Left lung (tissue), 4 donors: ENCODE measurements at regions not wholly inside any gene's neighbourhood (a gene's known extent, or its start where the extent isn't known, plus 50 kb on each side); places are given as distances from the start of the nearest gene placed in this dataset.

ENCODE experiments used
- ATAC-seq: fragments of 200-7000 bp; cut with Tn5 transposase; one replicate; pipeline ENCODE4 v1.9.1; 2020; ENCODE audit warnings: moderate library complexity
- DNase-seq, 4 donors: peaks; one replicate each; pipeline ENCODE4 v3.0.0-alpha.2; 2013 to 2020
- H3K27ac ChIP-seq, 2 donors: fragments of 200-600 bp; sonication (generic) in 1 of 2; one replicate each; pipeline versions ENCODE4 v1.5.0 to v1.8.0; 2020 to 2021
- H3K27me3 ChIP-seq, 2 donors: fragments of 200-600 bp; sonication (generic) in 1 of 2; one replicate each; pipeline versions ENCODE4 v1.5.0 to v1.8.0; 2020 to 2021
- H3K36me3 ChIP-seq, 2 donors: fragments of 200-600 bp; sonication (generic) in 1 of 2; one replicate each; pipeline versions ENCODE4 v1.5.0 to v1.8.0; 2020 to 2021
- H3K4me1 ChIP-seq, 2 donors: fragments of 200-600 bp; one replicate each; pipeline ENCODE4 v1.8.0; 2021
- H3K4me3 ChIP-seq, 2 donors: fragments of 200-600 bp; sonication (generic) in 1 of 2; one replicate each; pipeline versions ENCODE4 v1.5.0 to v1.8.0; 2020 to 2021; ENCODE audit warnings: mild to moderate bottlenecking in 1 of 2
- H3K9me3 ChIP-seq, 2 donors: fragments of 200-600 bp; sonication (generic) in 1 of 2; one replicate each; pipeline versions ENCODE4 v1.5.0 to v1.8.0; 2020 to 2021
- intact Hi-C, 2 donors: fragments of 100-400 bp; cut with DNase I; formaldehyde crosslinking; loops; one replicate each; pipeline versions ENCODE4 v1.11.2 to v1.14.2; 2022
- TF ChIP-seq, protein P1 (sequence below), 2 donors: fragments of 200-600 bp; sonication (generic) in 1 of 2; IDR thresholded peaks; one replicate each; pipeline versions ENCODE4 v1.5.0 to v1.8.0; 2021; ENCODE audit warnings: antibody characterized with exemption in 2 of 2
- donor health status: DM: no; HTN: yes; CAD: no.
- donor health status: DM: no; HTN: no; CAD: no.

DNA sequence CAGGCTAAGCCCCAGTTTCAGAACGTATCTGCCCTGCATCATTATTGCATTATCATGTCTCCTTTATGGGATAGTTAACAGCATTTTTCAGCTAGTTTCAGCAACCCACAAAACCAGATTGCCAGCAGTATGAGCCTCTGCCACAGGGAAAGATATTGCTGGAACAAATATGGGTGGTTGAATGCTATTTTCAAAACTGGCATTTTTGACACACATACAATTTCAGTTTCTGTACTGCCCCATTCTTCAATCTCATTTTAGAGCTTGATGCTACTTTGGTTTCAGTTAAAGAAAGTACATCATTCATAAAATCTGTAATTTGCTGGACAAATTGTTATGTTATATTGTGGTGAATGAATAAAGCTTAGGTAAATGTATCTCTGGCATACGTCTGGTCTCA lies 1037.5 kb downstream of the NAALADL2 start:
- ATAC-seq (no peak), DNase-seq (no peak)
- Histone ChIP-seq H3K27ac (no peak overlapping the region), H3K9me3 (peaks cover 0 to 10% of the 10 kb centered on the region in 2 donors), H3K36me3 (no peaks in the 10 kb centered on the region), H3K4me1 (no peaks in the 10 kb centered on the region), H3K4me3 (no peak overlapping the region), H3K27me3 (no peaks in the 10 kb centered on the region)
- TF ChIP-seq, protein P1, sequence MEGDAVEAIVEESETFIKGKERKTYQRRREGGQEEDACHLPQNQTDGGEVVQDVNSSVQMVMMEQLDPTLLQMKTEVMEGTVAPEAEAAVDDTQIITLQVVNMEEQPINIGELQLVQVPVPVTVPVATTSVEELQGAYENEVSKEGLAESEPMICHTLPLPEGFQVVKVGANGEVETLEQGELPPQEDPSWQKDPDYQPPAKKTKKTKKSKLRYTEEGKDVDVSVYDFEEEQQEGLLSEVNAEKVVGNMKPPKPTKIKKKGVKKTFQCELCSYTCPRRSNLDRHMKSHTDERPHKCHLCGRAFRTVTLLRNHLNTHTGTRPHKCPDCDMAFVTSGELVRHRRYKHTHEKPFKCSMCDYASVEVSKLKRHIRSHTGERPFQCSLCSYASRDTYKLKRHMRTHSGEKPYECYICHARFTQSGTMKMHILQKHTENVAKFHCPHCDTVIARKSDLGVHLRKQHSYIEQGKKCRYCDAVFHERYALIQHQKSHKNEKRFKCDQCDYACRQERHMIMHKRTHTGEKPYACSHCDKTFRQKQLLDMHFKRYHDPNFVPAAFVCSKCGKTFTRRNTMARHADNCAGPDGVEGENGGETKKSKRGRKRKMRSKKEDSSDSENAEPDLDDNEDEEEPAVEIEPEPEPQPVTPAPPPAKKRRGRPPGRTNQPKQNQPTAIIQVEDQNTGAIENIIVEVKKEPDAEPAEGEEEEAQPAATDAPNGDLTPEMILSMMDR (IDR thresholded peaks at IDR 0.05): no peak
- intact Hi-C loops: no loop called here

DNA sequence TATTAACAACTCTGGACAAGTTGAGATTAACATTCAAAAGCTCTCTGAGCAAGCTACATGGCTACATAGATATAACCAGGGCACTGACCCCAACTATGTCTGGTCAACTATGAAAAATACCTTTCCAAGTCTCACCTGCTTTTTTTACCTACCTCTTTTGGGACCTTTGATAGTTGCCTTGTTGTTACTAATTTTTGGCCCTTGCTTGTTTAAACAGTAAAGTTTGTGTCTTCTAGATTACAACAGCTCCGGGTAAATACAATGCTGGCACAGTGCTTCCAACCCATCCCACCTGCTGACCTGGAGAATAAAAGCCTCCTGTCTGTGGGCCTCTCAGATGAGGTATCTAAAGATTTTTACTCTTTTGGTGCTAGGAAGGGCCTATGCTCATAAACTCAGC lies 1036.6 kb downstream of the NAALADL2 start:
- no peaks in the 10 kb centered on the region for H3K36me3 ChIP-seq
- peaks cover 0 to 10% of the 10 kb centered on the region in 2 donors for H3K9me3 ChIP-seq
- TF ChIP-seq, protein P1 (IDR thresholded peaks at IDR 0.05): no peak
- intact Hi-C loops: no loop called here
- no peak for DNase-seq
- H3K4me3 ChIP-seq: no peak overlapping the region
- H3K27ac ChIP-seq: no peak overlapping the region
- H3K4me1 ChIP-seq: no peaks in the 10 kb centered on the region
- ATAC-seq: no peak
- no peaks in the 10 kb centered on the region for H3K27me3 ChIP-seq

DNA sequence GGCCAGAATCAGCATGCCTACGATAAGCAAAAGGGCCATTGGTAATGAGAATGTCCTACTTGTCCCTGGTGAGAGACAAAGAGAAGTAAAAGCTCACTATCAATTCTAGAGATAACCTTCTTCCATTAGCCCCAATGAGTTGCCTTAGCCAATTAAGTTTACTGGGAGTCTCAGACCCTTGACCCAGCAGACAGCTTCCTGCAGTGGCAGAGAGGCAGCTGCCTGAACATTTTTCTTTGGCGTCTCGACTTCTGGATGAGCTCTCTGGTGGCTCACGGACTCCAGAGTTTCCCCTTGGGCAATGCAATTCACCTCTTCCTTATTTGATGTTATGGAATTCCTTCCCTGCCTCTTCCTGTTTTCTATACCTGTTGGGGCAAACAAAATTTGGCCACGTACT lies 1034.4 kb downstream of the NAALADL2 start:
- intact Hi-C loops: no loop called here

DNA sequence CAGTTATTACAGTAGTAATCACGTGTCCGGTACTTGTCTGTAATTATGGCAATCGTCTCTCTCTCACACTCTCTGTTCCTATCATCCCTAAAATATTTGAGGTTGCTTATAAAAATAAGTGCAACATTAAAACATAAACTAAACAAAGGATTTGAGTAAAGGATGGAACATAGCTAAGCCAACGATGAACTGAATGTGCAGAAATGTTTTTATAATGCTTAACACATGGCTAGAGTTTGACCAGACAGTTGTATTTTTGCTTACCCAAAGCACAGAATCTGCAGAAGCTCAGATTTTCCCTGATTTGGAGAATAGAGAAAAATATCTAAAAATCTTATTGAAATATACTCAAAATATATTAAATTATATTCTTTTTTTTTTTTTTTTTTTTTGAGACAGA lies 1030.9 kb downstream of the NAALADL2 start:
- intact Hi-C loops: no loop called here
- Histone ChIP-seq H3K4me3 (no peak overlapping the region), H3K9me3 (peaks cover 0 to 25% of the 10 kb centered on the region in 2 donors), H3K27ac (no peak overlapping the region), H3K36me3 (no peaks in the 10 kb centered on the region), H3K27me3 (no peaks in the 10 kb centered on the region), H3K4me1 (no peaks in the 10 kb centered on the region)
- DNase-seq: no peak
- no peak for ATAC-seq
- TF ChIP-seq, protein P1 (IDR thresholded peaks at IDR 0.05): no peak

More for the DNA sequence above, 1034.4 kb downstream of the NAALADL2 start:
- Histone ChIP-seq H3K4me1 (no peaks in the 10 kb centered on the region), H3K4me3 (no peak overlapping the region), H3K27me3 (no peaks in the 10 kb centered on the region), H3K9me3 (peaks cover 0 to 12% of the 10 kb centered on the region in 2 donors), H3K36me3 (no peaks in the 10 kb centered on the region), H3K27ac (no peak overlapping the region)
- DNase-seq (no peak), ATAC-seq (no peak)
- TF ChIP-seq, protein P1 (IDR thresholded peaks at IDR 0.05): no peak

DNA sequence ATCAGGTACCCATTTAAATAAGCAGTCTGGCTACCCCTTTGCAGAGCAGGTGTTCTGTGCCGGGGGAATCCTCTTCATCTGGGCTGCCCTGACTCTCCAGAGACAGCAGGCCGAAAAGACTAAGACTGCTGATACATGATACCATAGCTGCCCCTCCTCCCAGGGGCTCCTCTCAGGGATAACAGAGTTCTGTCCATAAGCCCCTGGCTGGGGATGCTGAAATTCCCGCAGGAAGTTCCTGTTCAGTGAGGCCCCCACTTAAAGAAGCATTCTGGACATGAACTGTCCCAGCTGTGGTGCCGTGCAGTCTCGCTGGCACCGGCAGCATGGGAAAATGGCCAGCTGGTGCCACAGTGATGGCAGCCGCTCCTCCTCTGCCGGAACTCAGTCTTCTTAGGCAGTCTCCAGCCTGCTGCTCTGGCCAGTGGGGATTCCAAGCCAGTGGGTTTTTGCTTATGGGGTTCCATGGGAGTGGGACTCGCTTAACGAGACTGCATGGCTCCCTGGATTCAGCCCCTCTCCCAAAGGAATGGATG lies 1026.2 kb downstream of the NAALADL2 start:
- H3K9me3 ChIP-seq: peaks cover 0 to 25% of the 10 kb centered on the region in 2 donors
- H3K36me3 ChIP-seq: no peaks in the 10 kb centered on the region
- intact Hi-C loops: no loop called here
- H3K27me3 ChIP-seq: no peaks in the 10 kb centered on the region
- no peaks in the 10 kb centered on the region for H3K4me1 ChIP-seq
- peak in 1 of 4 donors; percentile 50 for DNase-seq
- H3K27ac ChIP-seq: no peak overlapping the region
- no peak for ATAC-seq
- no peak overlapping the region for H3K4me3 ChIP-seq
- TF ChIP-seq, protein P1 (IDR thresholded peaks at IDR 0.05): no peak
